Peyer's patch (tissue), 4 donors: ENCODE measurements at regions not wholly inside any gene's neighbourhood (a gene's known extent, or its start where the extent isn't known, plus 50 kb on each side); places are given as distances from the start of the nearest gene placed in this dataset.

ENCODE experiments used
- POLR2A ChIP-seq, 2 donors: fragments of 450-650 bp; IDR thresholded peaks; one replicate each; pipeline ENCODE4 v1.5.1; 2017; ENCODE audit warnings: antibody characterized with exemption in 2 of 2, mild to moderate bottlenecking in 2 of 2, moderate library complexity in 2 of 2
- TF ChIP-seq, protein P1 (sequence below), 6 experiments: fragments of 450-650 bp in 4 of 6; fragments of 200-600 bp in 2 of 6; sonication (generic) in 1 of 6; IDR thresholded peaks; one replicate each; pipeline ENCODE4 v1.5.1; 2017 to 2019; ENCODE audit warnings: antibody characterized with exemption in 6 of 6, mild to moderate bottlenecking in 3 of 6, moderate library complexity in 1 of 6

- TF ChIP-seq, protein P1, sequence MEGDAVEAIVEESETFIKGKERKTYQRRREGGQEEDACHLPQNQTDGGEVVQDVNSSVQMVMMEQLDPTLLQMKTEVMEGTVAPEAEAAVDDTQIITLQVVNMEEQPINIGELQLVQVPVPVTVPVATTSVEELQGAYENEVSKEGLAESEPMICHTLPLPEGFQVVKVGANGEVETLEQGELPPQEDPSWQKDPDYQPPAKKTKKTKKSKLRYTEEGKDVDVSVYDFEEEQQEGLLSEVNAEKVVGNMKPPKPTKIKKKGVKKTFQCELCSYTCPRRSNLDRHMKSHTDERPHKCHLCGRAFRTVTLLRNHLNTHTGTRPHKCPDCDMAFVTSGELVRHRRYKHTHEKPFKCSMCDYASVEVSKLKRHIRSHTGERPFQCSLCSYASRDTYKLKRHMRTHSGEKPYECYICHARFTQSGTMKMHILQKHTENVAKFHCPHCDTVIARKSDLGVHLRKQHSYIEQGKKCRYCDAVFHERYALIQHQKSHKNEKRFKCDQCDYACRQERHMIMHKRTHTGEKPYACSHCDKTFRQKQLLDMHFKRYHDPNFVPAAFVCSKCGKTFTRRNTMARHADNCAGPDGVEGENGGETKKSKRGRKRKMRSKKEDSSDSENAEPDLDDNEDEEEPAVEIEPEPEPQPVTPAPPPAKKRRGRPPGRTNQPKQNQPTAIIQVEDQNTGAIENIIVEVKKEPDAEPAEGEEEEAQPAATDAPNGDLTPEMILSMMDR (IDR thresholded peaks at IDR 0.05): no peak
- no peak for TF ChIP-seq POLR2A (IDR thresholded peaks at IDR 0.05)
Observed at GRCh38 chr20:6287471-6287870, 164.6 kb upstream of the FERMT1 start.
